GM18873 (cell line): ENCODE measurements at regions not wholly inside any gene's neighbourhood (a gene's known extent, or its start where the extent isn't known, plus 50 kb on each side); places are given as distances from the start of the nearest gene placed in this dataset.

ENCODE experiments used
- ATAC-seq: cut with Tn5 transposase; IDR thresholded peaks from one replicate; pipeline ENCODE4 v1.9.1; 2021; ENCODE audit warnings: mild to moderate bottlenecking, moderate library complexity, moderate number of reproducible peaks; ENCODE audit not compliant: unreplicated experiment, low FRiP score

GRCh38 chr20:23234311-23235078 lies 116.1 kb upstream of the NXT1 start:
- no peak for ATAC-seq

- no peak for ATAC-seq
These were observed 117.2 kb upstream of the NXT1 start for GRCh38 chr20:23233341-23233740.

- ATAC-seq, result no peak
These were observed 117.8 kb upstream of the NXT1 start for GRCh38 chr20:23232679-23233308.

- ATAC-seq, result no peak
These were observed 118.4 kb upstream of the NXT1 start for GRCh38 chr20:23232219-23232581.

DNA sequence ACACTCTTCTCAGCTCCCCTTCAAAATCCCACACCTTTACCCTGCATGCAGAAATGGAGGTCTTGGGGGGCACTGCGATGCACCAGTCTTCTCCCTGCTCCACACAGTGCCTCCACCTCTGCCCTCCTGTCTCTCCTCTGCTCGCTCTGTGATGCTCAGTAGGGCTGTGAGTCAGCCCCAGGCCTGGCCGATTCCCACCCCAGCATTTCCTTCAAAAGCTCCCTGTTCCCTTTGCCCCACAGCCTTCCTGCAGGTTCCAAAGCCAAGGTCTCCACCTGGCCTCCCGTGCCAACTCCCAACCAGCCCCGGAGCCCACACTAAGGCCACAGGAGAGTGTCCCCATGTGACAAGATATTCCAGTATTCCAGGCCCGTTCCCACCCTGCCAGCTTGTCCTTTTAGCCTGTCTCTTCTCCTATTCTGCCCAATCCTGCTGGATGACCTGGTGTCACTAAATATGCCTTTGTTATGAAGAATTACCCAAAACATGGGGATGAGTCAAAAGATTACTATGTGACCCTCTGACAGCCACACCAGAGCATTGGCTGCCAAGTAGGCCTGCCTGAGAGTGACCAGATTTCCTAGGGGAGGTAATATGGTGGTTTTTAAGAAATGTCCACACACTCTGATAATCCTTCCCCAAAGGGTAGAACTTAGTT lies 118.9 kb upstream of the NXT1 start:
- no peak for ATAC-seq

DNA sequence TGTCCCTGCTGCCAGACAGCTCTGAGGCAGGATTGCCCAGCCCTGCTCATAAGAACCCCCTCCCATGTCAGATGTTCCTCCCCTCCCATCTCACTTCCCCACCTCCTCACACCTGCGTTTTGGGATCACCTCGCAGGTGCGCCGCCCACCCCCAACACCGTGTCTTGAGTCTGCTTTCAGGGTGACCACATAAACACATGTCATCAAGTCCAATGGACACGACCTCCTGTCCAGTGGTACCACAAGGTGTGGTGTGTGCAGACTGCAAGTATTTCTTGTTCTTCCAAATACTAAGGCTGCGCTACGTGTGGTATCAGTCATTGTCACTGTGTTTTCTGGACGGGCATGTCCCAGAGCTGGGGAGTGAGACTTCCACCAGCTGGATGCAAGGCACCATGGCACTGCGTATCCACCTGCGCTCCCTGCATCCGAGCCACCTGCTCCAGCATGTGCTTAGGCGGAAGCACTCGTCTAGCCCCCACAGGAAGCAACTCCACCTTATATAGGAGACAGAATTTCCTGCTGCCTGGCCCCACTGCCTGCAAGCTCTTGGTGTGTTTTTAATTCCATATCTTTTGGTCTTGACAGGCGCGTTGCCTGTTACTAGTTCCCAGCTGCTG lies 119.7 kb upstream of the NXT1 start:
- no peak for ATAC-seq

GRCh38 chr20:23229989-23230388 lies 120.6 kb upstream of the NXT1 start:
- ATAC-seq, result no peak

DNA sequence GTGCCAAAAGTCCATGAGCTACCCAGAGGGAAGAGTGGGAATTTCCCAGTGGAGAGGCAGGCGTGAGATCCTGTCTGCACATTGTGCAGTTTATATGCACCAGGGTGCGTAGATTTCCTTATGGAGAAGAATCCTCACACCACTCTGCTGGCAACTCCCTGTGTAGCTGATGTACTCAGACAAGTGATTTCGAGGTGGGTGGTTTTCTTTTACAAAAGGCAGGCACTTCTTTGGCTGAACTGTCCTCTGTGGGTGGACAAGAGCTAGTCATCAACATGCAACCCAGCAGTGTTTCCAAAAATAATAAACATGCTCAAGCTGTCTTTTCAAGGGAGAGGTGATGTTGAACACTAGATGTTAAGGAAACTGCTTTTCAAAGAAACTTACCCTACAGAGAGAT lies 121.7 kb upstream of the NXT1 start:
- ATAC-seq, result no peak

DNA sequence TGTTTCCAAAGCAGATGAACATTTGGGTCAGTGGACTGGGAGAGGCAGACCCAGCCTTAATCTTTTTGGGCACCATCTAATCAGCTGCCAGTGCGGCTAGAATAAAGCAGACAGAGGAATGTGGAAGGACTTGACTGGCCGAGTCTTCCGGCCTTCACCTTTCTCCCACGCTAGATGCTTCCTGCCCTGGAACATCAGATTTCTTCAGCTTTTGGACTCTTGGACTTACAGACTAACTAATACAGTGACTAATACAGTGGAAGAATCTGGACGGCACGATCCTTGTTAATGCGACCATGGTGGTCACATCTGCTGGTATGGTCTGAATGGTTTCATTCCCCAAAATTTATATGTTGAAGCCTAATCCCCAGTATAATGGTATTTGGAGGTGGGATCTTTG lies 122.6 kb upstream of the NXT1 start:
- ATAC-seq, result no peak

GRCh38 chr20:23227274-23227673 lies 123.3 kb upstream of the NXT1 start:
- no peak for ATAC-seq

DNA sequence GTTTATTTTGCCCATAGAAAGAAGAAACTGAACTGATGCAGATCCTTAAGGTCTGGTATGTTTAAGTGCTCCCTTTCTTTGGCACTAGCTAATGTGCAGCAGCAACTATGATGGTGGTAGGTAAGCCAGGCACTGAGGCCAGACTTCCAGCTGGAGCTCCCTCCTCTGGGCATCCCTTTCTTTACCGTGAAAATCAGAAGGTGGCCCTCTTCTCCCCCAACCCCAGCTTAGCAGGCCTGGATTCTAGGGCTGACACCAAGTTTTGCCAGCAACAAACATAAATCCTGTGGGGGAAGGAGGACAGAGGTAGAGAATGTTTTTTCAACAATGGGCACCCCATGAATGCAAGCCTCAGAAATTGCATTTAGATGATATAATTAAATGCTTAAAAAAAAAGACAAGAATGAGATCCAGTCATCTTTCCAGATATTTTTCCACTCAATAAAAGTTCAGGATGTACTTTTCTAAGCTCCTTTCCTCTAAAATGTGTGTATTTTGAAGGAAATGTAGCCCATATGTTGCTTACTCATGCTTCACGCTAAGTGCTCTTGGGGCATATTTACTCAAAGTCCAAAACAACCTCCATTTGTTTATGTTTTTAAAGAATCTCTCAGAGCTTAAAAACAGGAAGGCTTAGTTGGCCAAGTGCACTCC lies 123.9 kb upstream of the NXT1 start:
- ATAC-seq, result no peak

DNA sequence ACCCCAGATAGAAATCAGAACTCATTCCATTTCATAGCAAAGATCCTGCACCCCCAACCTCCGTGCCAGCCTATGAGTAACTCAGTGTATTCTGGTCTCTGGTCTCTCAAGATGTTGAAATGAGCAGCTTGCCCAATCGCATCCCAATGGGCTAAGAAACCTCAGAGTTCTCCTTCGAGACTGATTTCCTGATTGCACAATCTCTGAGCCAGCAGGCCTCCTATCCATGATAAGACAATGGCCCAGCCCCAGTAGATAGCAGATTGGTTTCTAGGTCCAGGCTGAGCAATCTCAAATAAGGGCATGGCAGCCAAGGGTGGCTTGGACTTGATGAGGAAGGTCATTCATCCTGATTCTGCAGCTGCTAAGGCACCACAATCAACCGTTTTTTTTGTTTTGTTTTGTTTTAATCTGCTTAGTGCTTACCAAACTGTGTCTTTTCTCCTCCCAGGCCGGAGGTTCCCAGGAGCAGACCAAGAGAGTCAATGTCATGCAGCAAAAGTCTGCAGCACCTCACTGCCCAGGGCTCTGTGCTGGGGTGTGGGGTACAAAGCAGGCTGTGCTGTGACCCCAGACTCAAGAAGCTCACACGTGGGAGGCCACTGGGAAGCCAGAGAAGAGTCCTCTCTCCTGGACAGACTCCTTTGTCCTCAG lies 125.1 kb upstream of the NXT1 start:
- no peak for ATAC-seq

GRCh38 chr20:23224806-23225205 lies 125.8 kb upstream of the NXT1 start:
- ATAC-seq, result no peak

DNA sequence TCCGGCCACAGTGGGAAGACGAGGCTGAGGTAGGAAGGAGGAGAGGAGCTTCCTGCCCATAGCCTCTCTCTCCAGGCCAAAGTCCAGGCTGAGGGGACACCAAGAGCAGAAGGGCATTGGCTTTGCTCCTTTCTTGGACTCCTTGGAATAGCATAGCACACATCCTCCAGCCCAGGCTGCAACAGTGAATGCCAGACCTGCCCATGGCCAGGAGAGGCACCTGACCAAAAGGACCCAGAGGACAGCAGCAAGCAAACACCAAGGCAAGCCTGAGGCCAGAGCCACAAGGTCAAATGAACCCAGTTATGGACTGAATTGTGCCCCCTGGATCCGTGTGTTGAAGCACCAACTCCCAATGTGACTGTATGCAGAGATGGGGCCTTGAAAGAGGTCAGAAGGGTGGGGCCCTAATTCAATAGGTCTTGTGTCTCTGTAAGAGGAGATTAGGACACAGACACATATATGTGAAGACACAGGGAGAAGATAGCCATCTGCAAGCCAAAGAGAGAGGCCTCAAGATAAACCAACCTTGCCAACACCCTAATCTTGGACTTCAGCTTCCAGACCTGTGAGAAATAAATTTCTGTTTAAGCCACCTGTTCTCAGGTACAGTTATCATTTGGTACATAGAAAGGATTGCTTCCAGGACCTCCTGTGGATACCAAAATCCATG lies 126.5 kb upstream of the NXT1 start:
- ATAC-seq, result no peak

- no peak for ATAC-seq
These were observed 127.9 kb upstream of the NXT1 start for GRCh38 chr20:23222531-23223200.

DNA sequence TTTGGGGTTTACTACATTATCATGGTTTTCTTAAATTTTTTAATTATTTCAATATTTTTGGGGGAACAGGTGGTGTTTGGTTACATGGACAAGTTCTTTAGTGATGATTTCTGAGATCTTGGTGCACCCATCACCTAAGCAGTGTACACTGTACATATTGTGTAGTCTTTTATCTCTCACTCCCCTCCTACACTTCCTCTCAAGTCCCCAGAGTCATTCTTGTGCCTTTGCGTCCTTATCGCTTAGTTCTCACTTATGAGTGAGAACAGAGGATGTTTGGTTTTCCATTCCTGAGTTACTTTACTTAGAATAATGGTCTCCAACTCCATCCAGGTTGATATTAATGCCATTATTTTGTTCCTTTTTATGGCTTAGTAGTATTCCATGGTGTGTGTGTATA lies 130.9 kb upstream of the CD93 start:
- no peak for ATAC-seq

GRCh38 chr20:23215344-23215995 lies 129.3 kb upstream of the CD93 start:
- no peak for ATAC-seq

GRCh38 chr20:23214903-23215302 lies 128.8 kb upstream of the CD93 start:
- no peak for ATAC-seq

DNA sequence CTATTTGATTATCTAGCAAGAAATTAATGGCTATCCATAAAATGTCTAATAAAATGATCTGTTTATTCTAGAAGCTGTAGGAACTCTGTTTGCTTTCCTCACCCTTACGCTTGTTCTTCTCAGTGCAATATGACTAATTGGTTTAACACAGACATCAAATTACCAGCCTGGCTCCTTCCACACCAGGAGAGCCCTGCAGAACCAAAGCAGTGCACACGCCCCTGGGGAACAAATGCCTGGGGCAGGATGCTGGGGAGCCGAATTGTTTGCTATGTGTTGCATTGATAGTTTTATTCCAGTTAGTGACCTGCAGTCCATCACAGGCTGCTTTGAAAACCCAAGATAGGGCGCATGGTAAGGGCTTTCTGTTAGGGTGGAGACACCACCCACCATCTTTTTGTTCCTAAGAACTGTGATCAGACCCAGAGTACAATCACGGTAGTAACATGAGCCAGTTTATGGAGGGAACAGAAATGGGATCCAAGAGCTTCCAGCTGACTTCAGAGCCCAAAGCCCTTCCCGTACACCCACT lies 126.4 kb upstream of the CD93 start:
- ATAC-seq, result no peak
